ENCODE measurements at regions not wholly inside any gene's neighbourhood (a gene's known extent, or its start where the extent isn't known, plus 50 kb on each side); places are given as distances from the start of the nearest gene placed in this dataset.

DNA sequence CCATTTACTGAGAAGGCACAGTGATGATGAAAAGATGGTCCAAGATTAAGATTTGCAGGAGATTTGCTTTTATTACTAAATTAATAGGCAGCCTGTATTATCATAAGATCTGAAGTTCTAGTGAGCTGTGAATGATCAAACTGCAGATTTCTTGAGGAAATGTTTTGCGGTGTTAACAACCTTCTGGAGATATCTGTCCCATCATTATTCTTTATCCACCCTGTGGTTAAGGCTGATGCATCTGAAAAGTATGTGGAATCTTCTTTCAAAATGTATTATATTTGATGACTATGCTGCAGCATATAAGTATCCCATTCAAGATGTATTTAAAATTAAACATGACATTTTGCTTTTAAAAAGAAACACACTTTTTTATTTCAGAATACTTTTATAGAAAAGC lies 150.3 kb downstream of the POLR1F start:
- TF ChIP-seq, protein P1, sequence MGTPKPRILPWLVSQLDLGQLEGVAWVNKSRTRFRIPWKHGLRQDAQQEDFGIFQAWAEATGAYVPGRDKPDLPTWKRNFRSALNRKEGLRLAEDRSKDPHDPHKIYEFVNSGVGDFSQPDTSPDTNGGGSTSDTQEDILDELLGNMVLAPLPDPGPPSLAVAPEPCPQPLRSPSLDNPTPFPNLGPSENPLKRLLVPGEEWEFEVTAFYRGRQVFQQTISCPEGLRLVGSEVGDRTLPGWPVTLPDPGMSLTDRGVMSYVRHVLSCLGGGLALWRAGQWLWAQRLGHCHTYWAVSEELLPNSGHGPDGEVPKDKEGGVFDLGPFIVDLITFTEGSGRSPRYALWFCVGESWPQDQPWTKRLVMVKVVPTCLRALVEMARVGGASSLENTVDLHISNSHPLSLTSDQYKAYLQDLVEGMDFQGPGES (IDR thresholded peaks at IDR 0.05; ENCODE audit: low read depth, low read length), result no peak
- TF ChIP-seq TAF1 (IDR thresholded peaks at IDR 0.05; ENCODE audit: borderline replicate concordance, low read depth, low read length) (no peak), YY1 (IDR thresholded peaks at IDR 0.05; ENCODE audit: low read depth) (no peak), POLR2AphosphoS5 (IDR thresholded peaks at IDR 0.05; ENCODE audit: low read depth, low read length) (no peak), CTCF (IDR thresholded peaks at IDR 0.05) (no peak), NFIC (IDR thresholded peaks at IDR 0.05; ENCODE audit: borderline replicate concordance) (no peak)
- TF ChIP-seq, protein P2, sequence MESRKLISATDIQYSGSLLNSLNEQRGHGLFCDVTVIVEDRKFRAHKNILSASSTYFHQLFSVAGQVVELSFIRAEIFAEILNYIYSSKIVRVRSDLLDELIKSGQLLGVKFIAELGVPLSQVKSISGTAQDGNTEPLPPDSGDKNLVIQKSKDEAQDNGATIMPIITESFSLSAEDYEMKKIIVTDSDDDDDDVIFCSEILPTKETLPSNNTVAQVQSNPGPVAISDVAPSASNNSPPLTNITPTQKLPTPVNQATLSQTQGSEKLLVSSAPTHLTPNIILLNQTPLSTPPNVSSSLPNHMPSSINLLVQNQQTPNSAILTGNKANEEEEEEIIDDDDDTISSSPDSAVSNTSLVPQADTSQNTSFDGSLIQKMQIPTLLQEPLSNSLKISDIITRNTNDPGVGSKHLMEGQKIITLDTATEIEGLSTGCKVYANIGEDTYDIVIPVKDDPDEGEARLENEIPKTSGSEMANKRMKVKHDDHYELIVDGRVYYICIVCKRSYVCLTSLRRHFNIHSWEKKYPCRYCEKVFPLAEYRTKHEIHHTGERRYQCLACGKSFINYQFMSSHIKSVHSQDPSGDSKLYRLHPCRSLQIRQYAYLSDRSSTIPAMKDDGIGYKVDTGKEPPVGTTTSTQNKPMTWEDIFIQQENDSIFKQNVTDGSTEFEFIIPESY (IDR thresholded peaks at IDR 0.05; ENCODE audit: borderline replicate concordance, low read depth), result no peak
